GM12892 (cell line): ENCODE measurements at regions not wholly inside any gene's neighbourhood (a gene's known extent, or its start where the extent isn't known, plus 50 kb on each side); places are given as distances from the start of the nearest gene placed in this dataset.

Experiments used
- POLR2A ChIP-seq: IDR thresholded peaks from 2 replicates; pipeline ENCODE4 v1.6.1; 2011; ENCODE audit warnings: low read depth, low read length, control low read depth
- POLR2AphosphoS5 ChIP-seq: IDR thresholded peaks from 2 replicates; pipeline ENCODE4 v1.6.1; 2011; ENCODE audit warnings: low read depth, low read length, control low read depth
- TAF1 ChIP-seq: IDR thresholded peaks from 2 replicates; pipeline ENCODE4 v1.6.1; 2011; ENCODE audit warnings: low read depth, mild to moderate bottlenecking, control low read depth, low read length, borderline replicate concordance

GRCh38 chr12:13404631-13405473 lies 208.3 kb downstream of the EMP1 start:
- TF ChIP-seq TAF1 (no peak), POLR2A (no peak), POLR2AphosphoS5 (no peak)
